GM12878 (cell line): ENCODE measurements at regions not wholly inside any gene's neighbourhood (a gene's known extent, or its start where the extent isn't known, plus 50 kb on each side); places are given as distances from the start of the nearest gene placed in this dataset.

Experiments
- ATAC-seq: fragments of 200-7000 bp; cut with Tn5 transposase; 3 replicates; pipeline ENCODE4 v1.9.1; 2020; ENCODE audit warnings: mild to moderate bottlenecking, moderate library complexity
- BruUV-seq: library from RNA; stranded (reverse); fragments of 400-500 nt; replicated peaks from 2 replicates; lab custom pipeline; 2021; lab: Mats Ljungman, UMichigan
- CTCF ChIA-PET: fragments of 300-600 bp; sonication (Branson Sonifier 250); formaldehyde crosslinking; extraction: SDS; loops from one replicate; lab custom pipeline; 2021; ENCODE audit warnings: inconsistent platforms; lab: Yijun Ruan, JAX
- POLR2A ChIA-PET: fragments of 350-600 bp; formaldehyde crosslinking; extraction: SDS; loops from one replicate; lab custom pipeline; 2021; ENCODE audit warnings: inconsistent platforms; lab: Charles Lee
- RAD21 ChIA-PET: fragments of 300-600 bp; sonication (Branson Sonifier 250); formaldehyde crosslinking; loops from one replicate; lab custom pipeline; 2023; ENCODE audit warnings: antibody characterized with exemption; ENCODE audit not compliant: unreplicated experiment; lab: Charles Lee
- SMC1A ChIA-PET: fragments of 300-600 bp; sonication (Branson Sonifier 250); formaldehyde crosslinking; loops from one replicate; lab custom pipeline; 2023; ENCODE audit not compliant: unreplicated experiment, uncharacterized antibody; lab: Charles Lee
- DNase-seq: peaks from one replicate; pipeline ENCODE4 v3.0.0-alpha.2; 2011; ENCODE audit warnings: low read depth, low spot score
- FAIRE-seq: peaks from 3 replicates; lab custom pipeline; 2011; peaks lifted over from hg19 to GRCh38; lab: Jason Lieb, UNC
- H2AFZ ChIP-seq: 2 replicates; pipeline ENCODE4 v1.6.0; 2011; ENCODE audit warnings: low read depth, low read length, control low read depth; ENCODE audit not compliant: control insufficient read depth
- H3K27ac ChIP-seq: 2 replicates; pipeline ENCODE4 v1.5.1; 2011; ENCODE audit warnings: control low read depth; ENCODE audit not compliant: control insufficient read depth, insufficient read depth
- H3K27me3 ChIP-seq, 2 experiments: replicated peaks in 1 of 2; 2 replicates each; pipeline versions ENCODE4 v1.6.0 to v1.6.1; 2011; ENCODE audit warnings: low read length in 1 of 2; ENCODE audit not compliant: control insufficient read depth in 2 of 2, insufficient read depth in 2 of 2
- H3K36me3 ChIP-seq, 2 experiments: 2 replicates each; pipeline ENCODE4 v1.5.1; 2011; ENCODE audit warnings: low read length in 1 of 2; ENCODE audit not compliant: control insufficient read depth in 2 of 2, insufficient read depth in 2 of 2
- H3K4me1 ChIP-seq: 2 replicates; pipeline ENCODE4 v1.6.1; 2011; ENCODE audit warnings: mild to moderate bottlenecking, low read length, moderate library complexity, mixed read lengths; ENCODE audit not compliant: control insufficient read depth, insufficient read depth
- H3K4me2 ChIP-seq: 2 replicates; pipeline ENCODE4 v1.6.0; 2011; ENCODE audit warnings: control low read depth; ENCODE audit not compliant: control insufficient read depth, insufficient read depth
- H3K4me3 ChIP-seq: fragments of 200-600 bp; sonication (generic); 2 replicates; pipeline ENCODE4 v1.5.1; 2016
- H3K79me2 ChIP-seq: 2 replicates; pipeline ENCODE4 v1.6.0; 2011; ENCODE audit warnings: low read length; ENCODE audit not compliant: control insufficient read depth, insufficient read depth
- H3K9ac ChIP-seq: 2 replicates; pipeline ENCODE4 v1.8.0; 2011; ENCODE audit warnings: low read length, control low read depth, mixed read lengths; ENCODE audit not compliant: control insufficient read depth, insufficient read depth
- H3K9me3 ChIP-seq: replicated peaks from 3 replicates; pipeline ENCODE4 v1.5.1; 2011; ENCODE audit warnings: mild to moderate bottlenecking, low read length; ENCODE audit not compliant: control insufficient read depth, insufficient read depth
- H4K20me1 ChIP-seq: 2 replicates; pipeline ENCODE4 v1.6.0; 2011; ENCODE audit not compliant: control insufficient read depth, insufficient read depth
- ATF7 ChIP-seq: fragments of 450-650 bp; IDR thresholded peaks from 2 replicates; pipeline ENCODE4 v1.6.1; 2016; ENCODE audit warnings: low read depth, mild to moderate bottlenecking
- CBX5 ChIP-seq: sonication (generic); IDR thresholded peaks from 2 replicates; pipeline ENCODE4 v1.6.1; 2016; ENCODE audit warnings: low read depth, moderate library complexity, mild to moderate bottlenecking, inconsistent platforms
- EGR1 ChIP-seq, 2 experiments: IDR thresholded peaks; 1 replicate in 1 of 2; 2 replicates in 1 of 2; pipeline ENCODE4 v1.6.1; 2011 to 2012; ENCODE audit warnings: low read depth in 2 of 2, low read length in 2 of 2, borderline replicate concordance in 1 of 2, mild to moderate bottlenecking in 1 of 2, moderate library complexity in 1 of 2
- IRF4 ChIP-seq: IDR thresholded peaks from 2 replicates; pipeline ENCODE4 v1.6.1; 2011; ENCODE audit warnings: low read depth, low read length
- MAX ChIP-seq: IDR thresholded peaks from 2 replicates; pipeline ENCODE4 v1.6.1; 2012; ENCODE audit warnings: low read depth, low read length, improper control_type of control experiment
- MXI1 ChIP-seq: fragments of 150-350 bp; IDR thresholded peaks from 2 replicates; pipeline ENCODE4 v1.6.1; 2011; ENCODE audit warnings: low read depth, mild to moderate bottlenecking, inconsistent platforms, low read length, improper control_type of control experiment
- PAX5 ChIP-seq: IDR thresholded peaks from 2 replicates; pipeline ENCODE4 v1.6.1; 2011; ENCODE audit warnings: low read depth, low read length, borderline replicate concordance
- PAX8 ChIP-seq: fragments of 450-650 bp; IDR thresholded peaks from 2 replicates; pipeline ENCODE4 v1.6.1; 2017; ENCODE audit warnings: mild to moderate bottlenecking, moderate library complexity
- POU2F2 ChIP-seq: IDR thresholded peaks from 3 replicates; pipeline ENCODE4 v1.6.1; 2011; ENCODE audit warnings: low read depth, mild to moderate bottlenecking, low read length, borderline replicate concordance
- RAD51 ChIP-seq: fragments of 450-650 bp; IDR thresholded peaks from 2 replicates; pipeline ENCODE4 v1.6.1; 2016; ENCODE audit warnings: moderate library complexity, mild to moderate bottlenecking, inconsistent platforms
- SMAD1 ChIP-seq: fragments of 450-650 bp; IDR thresholded peaks from 2 replicates; pipeline ENCODE4 v1.6.1; 2018; ENCODE audit warnings: mild to moderate bottlenecking, low read depth; ENCODE audit not compliant: partially characterized antibody
- SUPT20H ChIP-seq: IDR thresholded peaks from 2 replicates; pipeline ENCODE4 v1.6.1; 2011; ENCODE audit warnings: low read depth, mild to moderate bottlenecking, low read length, moderate library complexity, borderline replicate concordance; ENCODE audit not compliant: control insufficient read depth
- ZSCAN29 ChIP-seq: fragments of 450-650 bp; IDR thresholded peaks from 2 replicates; pipeline ENCODE4 v1.6.1; 2017; ENCODE audit warnings: mild to moderate bottlenecking, moderate library complexity
- WGBS: methylation state at CpG from one replicate; pipeline ENCODE4 v1.1.6; 2016; ENCODE audit warnings: low lambda C conversion rate; ENCODE audit not compliant: insufficient replicate concordance, insufficient coverage; ENCODE audit errors: missing lambda C conversion rate; 5-methylcytosine and 5-hydroxymethylcytosine counted together
- in situ Hi-C: fragments of 300-500 bp; cut with MboI; formaldehyde crosslinking; loops from 9 replicates; pipeline ENCODE4 v1.14.3; 2018; ENCODE audit warnings: mixed read lengths
- intact Hi-C: fragments of 100-400 bp; cut with micrococcal nuclease; formaldehyde crosslinking; loops from one replicate; pipeline ENCODE4 v1.14.2; 2022; ENCODE audit not compliant: unreplicated experiment
- TF ChIP-seq, protein P1 (sequence below): fragments of 450-650 bp; formaldehyde crosslinking; IDR thresholded peaks from 2 replicates; pipeline ENCODE4 v1.4.0; 2020; ENCODE audit warnings: mild to moderate bottlenecking, moderate library complexity
- TF ChIP-seq, protein P2 (sequence below): IDR thresholded peaks from 2 replicates; pipeline ENCODE4 v1.6.1; 2011; ENCODE audit warnings: borderline replicate concordance, low read depth, mild to moderate bottlenecking, moderate library complexity, mixed read lengths, low read length; ENCODE audit not compliant: insufficient read depth; ENCODE audit errors: extremely low read length
- TF ChIP-seq, protein P3 (sequence below): fragments of 450-650 bp; IDR thresholded peaks from 2 replicates; pipeline ENCODE4 v1.6.1; 2017; ENCODE audit warnings: mild to moderate bottlenecking, moderate library complexity

DNA sequence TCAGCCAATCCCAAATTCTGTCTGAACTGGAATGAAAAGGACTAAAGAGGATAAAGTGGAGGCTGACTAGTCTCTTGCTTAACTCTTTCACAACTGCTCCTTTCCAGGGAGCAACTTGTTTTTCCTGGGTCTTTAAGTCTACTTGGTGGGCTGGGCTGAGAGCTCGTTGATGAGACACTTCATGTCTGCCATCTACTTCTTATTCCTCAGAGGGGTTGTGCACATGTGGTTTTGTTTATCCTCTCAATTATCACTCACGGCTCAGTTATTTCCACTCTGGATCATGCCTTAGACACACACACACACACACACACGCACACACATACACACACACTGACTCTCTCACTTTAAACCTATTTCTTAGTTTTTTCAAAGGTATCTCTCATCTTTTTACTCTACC is 298.6 kb upstream of the MTPN start:
- DNase-seq (no peak), ATAC-seq (no peak), FAIRE-seq (no peak)
- Histone ChIP-seq H3K4me2 (no peak overlapping the region), H3K4me3 (no peak overlapping the region), H4K20me1 (no peaks in the 10 kb centered on the region), H3K36me3 (no peaks in the 10 kb centered on the region), H3K9ac (no peak overlapping the region), H3K4me1 (no peaks in the 10 kb centered on the region), H3K27ac (no peak overlapping the region), H3K79me2 (no peaks in the 10 kb centered on the region), H3K27me3 (no peaks in the 10 kb centered on the region), H2AFZ (no peak overlapping the region), H3K9me3 (no peaks in the 10 kb centered on the region)
- RAD21 ChIA-PET, result no interaction called here
- CTCF ChIA-PET, result no interaction called here
- intact Hi-C loops (no loop called here), in situ Hi-C loops (no loop called here)
- SMC1A ChIA-PET, result no interaction called here
- POLR2A ChIA-PET, result no interaction called here
- WGBS, result 24% methylated on average over 3 of the region's 3 CpGs
- BruUV-seq, result no TSS peak
- TF ChIP-seq CBX5 (no peak), EGR1 (IDR thresholded peaks at IDR 0.05; ENCODE audit: borderline replicate concordance in 1 of 2, low read depth in 2 of 2, low read length in 2 of 2) (no peak), ZSCAN29 (no peak), ATF7 (no peak), IRF4 (no peak), MAX (no peak), POU2F2 (no peak), RAD51 (no peak), MXI1 (no peak), SUPT20H (no peak), SMAD1 (no peak), PAX5 (no peak), PAX8 (no peak)
- TF ChIP-seq, protein P1, sequence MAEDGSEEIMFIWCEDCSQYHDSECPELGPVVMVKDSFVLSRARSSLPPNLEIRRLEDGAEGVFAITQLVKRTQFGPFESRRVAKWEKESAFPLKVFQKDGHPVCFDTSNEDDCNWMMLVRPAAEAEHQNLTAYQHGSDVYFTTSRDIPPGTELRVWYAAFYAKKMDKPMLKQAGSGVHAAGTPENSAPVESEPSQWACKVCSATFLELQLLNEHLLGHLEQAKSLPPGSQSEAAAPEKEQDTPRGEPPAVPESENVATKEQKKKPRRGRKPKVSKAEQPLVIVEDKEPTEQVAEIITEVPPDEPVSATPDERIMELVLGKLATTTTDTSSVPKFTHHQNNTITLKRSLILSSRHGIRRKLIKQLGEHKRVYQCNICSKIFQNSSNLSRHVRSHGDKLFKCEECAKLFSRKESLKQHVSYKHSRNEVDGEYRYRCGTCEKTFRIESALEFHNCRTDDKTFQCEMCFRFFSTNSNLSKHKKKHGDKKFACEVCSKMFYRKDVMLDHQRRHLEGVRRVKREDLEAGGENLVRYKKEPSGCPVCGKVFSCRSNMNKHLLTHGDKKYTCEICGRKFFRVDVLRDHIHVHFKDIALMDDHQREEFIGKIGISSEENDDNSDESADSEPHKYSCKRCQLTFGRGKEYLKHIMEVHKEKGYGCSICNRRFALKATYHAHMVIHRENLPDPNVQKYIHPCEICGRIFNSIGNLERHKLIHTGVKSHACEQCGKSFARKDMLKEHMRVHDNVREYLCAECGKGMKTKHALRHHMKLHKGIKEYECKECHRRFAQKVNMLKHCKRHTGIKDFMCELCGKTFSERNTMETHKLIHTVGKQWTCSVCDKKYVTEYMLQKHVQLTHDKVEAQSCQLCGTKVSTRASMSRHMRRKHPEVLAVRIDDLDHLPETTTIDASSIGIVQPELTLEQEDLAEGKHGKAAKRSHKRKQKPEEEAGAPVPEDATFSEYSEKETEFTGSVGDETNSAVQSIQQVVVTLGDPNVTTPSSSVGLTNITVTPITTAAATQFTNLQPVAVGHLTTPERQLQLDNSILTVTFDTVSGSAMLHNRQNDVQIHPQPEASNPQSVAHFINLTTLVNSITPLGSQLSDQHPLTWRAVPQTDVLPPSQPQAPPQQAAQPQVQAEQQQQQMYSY (CRISPR knock-in tag), result no peak
- TF ChIP-seq, protein P2, sequence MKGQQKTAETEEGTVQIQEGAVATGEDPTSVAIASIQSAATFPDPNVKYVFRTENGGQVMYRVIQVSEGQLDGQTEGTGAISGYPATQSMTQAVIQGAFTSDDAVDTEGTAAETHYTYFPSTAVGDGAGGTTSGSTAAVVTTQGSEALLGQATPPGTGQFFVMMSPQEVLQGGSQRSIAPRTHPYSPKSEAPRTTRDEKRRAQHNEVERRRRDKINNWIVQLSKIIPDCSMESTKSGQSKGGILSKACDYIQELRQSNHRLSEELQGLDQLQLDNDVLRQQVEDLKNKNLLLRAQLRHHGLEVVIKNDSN, result no peak
- TF ChIP-seq, protein P3, sequence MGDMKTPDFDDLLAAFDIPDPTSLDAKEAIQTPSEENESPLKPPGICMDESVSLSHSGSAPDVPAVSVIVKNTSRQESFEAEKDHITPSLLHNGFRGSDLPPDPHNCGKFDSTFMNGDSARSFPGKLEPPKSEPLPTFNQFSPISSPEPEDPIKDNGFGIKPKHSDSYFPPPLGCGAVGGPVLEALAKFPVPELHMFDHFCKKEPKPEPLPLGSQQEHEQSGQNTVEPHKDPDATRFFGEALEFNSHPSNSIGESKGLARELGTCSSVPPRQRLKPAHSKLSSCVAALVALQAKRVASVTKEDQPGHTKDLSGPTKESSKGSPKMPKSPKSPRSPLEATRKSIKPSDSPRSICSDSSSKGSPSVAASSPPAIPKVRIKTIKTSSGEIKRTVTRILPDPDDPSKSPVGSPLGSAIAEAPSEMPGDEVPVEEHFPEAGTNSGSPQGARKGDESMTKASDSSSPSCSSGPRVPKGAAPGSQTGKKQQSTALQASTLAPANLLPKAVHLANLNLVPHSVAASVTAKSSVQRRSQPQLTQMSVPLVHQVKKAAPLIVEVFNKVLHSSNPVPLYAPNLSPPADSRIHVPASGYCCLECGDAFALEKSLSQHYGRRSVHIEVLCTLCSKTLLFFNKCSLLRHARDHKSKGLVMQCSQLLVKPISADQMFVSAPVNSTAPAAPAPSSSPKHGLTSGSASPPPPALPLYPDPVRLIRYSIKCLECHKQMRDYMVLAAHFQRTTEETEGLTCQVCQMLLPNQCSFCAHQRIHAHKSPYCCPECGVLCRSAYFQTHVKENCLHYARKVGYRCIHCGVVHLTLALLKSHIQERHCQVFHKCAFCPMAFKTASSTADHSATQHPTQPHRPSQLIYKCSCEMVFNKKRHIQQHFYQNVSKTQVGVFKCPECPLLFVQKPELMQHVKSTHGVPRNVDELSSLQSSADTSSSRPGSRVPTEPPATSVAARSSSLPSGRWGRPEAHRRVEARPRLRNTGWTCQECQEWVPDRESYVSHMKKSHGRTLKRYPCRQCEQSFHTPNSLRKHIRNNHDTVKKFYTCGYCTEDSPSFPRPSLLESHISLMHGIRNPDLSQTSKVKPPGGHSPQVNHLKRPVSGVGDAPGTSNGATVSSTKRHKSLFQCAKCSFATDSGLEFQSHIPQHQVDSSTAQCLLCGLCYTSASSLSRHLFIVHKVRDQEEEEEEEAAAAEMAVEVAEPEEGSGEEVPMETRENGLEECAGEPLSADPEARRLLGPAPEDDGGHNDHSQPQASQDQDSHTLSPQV, result no peak
